C4-2B (cell line): ENCODE measurements at regions not wholly inside any gene's neighbourhood (a gene's known extent, or its start where the extent isn't known, plus 50 kb on each side); places are given as distances from the start of the nearest gene placed in this dataset.

Source experiments
- H3K27ac ChIP-seq: fragments of 450-650 bp; 2 replicates; pipeline ENCODE4 v1.5.1; 2017
- CTCF ChIP-seq: fragments of 450-650 bp; conservative IDR thresholded peaks from 2 replicates; pipeline ENCODE4 v1.5.1; 2017; ENCODE audit warnings: mild to moderate bottlenecking
- ZFX ChIP-seq: fragments of 450-650 bp; IDR thresholded peaks from 2 replicates; pipeline ENCODE4 v1.6.1; 2017

GRCh38 chr12:118842866-118843265 lies 138.5 kb upstream of the SRRM4 start:
- TF ChIP-seq ZFX (no peak), CTCF (no peak)
- H3K27ac ChIP-seq: no peak overlapping the region

DNA sequence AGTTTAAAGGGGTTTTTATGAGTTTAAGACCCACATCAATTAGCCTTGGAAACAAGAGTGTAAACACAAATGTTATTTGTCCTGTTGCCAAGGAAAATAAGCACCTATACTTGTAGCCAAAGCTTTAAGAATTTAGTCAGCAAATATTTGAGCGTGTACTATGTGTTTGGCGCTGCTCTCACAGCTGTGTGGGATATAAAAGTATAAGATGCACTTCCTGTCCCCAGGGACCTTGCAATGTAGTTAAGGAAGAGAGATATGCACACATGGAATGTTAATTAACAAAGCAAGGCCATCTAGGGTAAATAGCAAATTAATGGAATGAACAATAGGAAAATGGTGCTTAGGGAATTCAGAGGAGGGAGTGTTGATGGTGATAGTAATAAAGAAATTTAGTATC lies 134.9 kb upstream of the SRRM4 start:
- no peak overlapping the region for H3K27ac ChIP-seq
- no peak for TF ChIP-seq CTCF
- no peak for TF ChIP-seq ZFX

- TF ChIP-seq ZFX (no peak), CTCF (peak; percentile 85)
- H3K27ac ChIP-seq: no peak overlapping the region
These were observed 131.0 kb upstream of the SRRM4 start for GRCh38 chr12:118850244-118850825.

GRCh38 chr12:118851891-118852290 lies 129.4 kb upstream of the SRRM4 start:
- H3K27ac ChIP-seq: no peak overlapping the region
- TF ChIP-seq CTCF (no peak), ZFX (no peak)

GRCh38 chr12:118853634-118854033 lies 127.7 kb upstream of the SRRM4 start:
- H3K27ac ChIP-seq: no peak overlapping the region
- peak; percentile 20 for TF ChIP-seq CTCF
- TF ChIP-seq ZFX: no peak

GRCh38 chr12:118855858-118856257 lies 125.5 kb upstream of the SRRM4 start:
- TF ChIP-seq ZFX (no peak), CTCF (no peak)
- no peak overlapping the region for H3K27ac ChIP-seq

DNA sequence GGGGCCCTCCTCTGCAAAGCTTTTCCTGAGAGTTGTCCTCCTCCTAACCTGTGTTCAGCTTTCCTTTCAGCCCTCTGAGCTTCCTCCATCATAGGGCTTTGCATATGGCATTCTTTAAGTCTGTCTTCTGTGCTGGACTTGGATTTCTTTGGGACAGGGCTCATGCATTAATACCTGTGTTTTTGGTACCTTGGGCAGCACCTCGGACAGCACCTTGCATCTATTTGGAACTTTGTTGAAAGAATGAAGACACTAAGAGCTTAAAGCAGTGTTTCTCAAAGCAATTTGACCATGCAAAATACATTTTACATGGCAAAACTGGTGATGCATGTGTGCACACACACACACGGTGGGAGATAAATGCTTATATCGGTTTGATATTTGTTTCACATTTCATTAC lies 115.0 kb upstream of the SRRM4 start:
- H3K27ac ChIP-seq: no peak overlapping the region
- TF ChIP-seq CTCF (no peak), ZFX (no peak)
